ENCODE measurements at regions not wholly inside any gene's neighbourhood (a gene's known extent, or its start where the extent isn't known, plus 50 kb on each side); places are given as distances from the start of the nearest gene placed in this dataset.
"Not testable (repeated sequence)": the region's sequence is repeated elsewhere in the genome, so short reads cannot be mapped to it uniquely, and the experiment has no call there.

GRCh38 chrY:18689420-18689819 is 84.1 kb downstream of the HSFY2 start:
- H3K9ac ChIP-seq (ENCODE audit: low read length in 3 of 3); H3K27me3 ChIP-seq (ENCODE audit: control insufficient read depth, insufficient read depth, low read length); H3K27ac ChIP-seq (ENCODE audit: low read depth in 2 of 2, low read length in 2 of 2); H3K4me3 ChIP-seq (ENCODE audit: low read length in 3 of 3); DNase-seq; H3K4me1 ChIP-seq (ENCODE audit: control insufficient read depth in 2 of 3, insufficient read depth in 2 of 3, low read depth in 1 of 3, low read length in 3 of 3); intact Hi-C loops (cut with DNase I); FAIRE-seq; H3K36me3 ChIP-seq (ENCODE audit: control insufficient read depth in 2 of 3, insufficient read depth in 3 of 3, low read length in 3 of 3); H3K9me3 ChIP-seq (ENCODE audit: control insufficient read depth in 2 of 3, insufficient read depth in 1 of 3, low read length in 3 of 3): not testable (repeated sequence)

GRCh38 chrY:18689890-18690593 is 83.5 kb downstream of the HSFY2 start:
- FAIRE-seq; H3K4me3 ChIP-seq (ENCODE audit: low read length in 3 of 3); DNase-seq; H3K9me3 ChIP-seq (ENCODE audit: control insufficient read depth in 2 of 3, insufficient read depth in 1 of 3, low read length in 3 of 3); H3K27ac ChIP-seq (ENCODE audit: low read depth in 2 of 2, low read length in 2 of 2); H3K9ac ChIP-seq (ENCODE audit: low read length in 3 of 3); H3K27me3 ChIP-seq (ENCODE audit: control insufficient read depth, insufficient read depth, low read length); intact Hi-C loops (cut with DNase I); H3K4me1 ChIP-seq (ENCODE audit: control insufficient read depth in 2 of 3, insufficient read depth in 2 of 3, low read depth in 1 of 3, low read length in 3 of 3); H3K36me3 ChIP-seq (ENCODE audit: control insufficient read depth in 2 of 3, insufficient read depth in 3 of 3, low read length in 3 of 3): not testable (repeated sequence)

- H3K36me3 ChIP-seq (ENCODE audit: control insufficient read depth in 2 of 3, insufficient read depth in 3 of 3, low read length in 3 of 3); H3K27me3 ChIP-seq (ENCODE audit: control insufficient read depth, insufficient read depth, low read length); DNase-seq; H3K9me3 ChIP-seq (ENCODE audit: control insufficient read depth in 2 of 3, insufficient read depth in 1 of 3, low read length in 3 of 3); H3K27ac ChIP-seq (ENCODE audit: low read depth in 2 of 2, low read length in 2 of 2); FAIRE-seq; H3K9ac ChIP-seq (ENCODE audit: low read length in 3 of 3); H3K4me1 ChIP-seq (ENCODE audit: control insufficient read depth in 2 of 3, insufficient read depth in 2 of 3, low read depth in 1 of 3, low read length in 3 of 3); H3K4me3 ChIP-seq (ENCODE audit: low read length in 3 of 3); intact Hi-C loops (cut with DNase I): not testable (repeated sequence)
Measured at GRCh38 chrY:18696788-18697187, 76.7 kb downstream of the HSFY2 start.

DNA sequence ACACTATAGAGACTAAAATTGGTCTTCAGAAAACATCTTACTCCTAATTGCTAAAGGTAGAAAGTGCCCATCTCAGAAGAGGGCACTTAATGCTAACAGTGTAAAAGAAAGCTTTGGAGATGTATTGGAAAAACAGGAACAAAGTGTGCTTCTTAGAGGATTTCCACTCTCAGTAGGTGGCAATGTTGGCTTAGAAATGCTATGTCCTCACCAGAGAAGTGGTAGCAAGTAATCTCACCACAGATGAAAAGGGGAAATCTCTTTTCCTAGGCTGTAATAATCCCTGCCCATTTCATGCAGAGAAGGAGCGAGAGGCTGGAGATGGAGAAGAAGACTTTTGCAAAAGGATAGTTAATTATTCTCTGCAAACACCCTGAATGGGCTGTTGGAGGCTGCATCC is 69.3 kb downstream of the HSFY2 start:
- intact Hi-C loops (cut with DNase I); H3K9ac ChIP-seq (ENCODE audit: low read length in 3 of 3); H3K27me3 ChIP-seq (ENCODE audit: control insufficient read depth, insufficient read depth, low read length); H3K27ac ChIP-seq (ENCODE audit: low read depth in 2 of 2, low read length in 2 of 2); H3K36me3 ChIP-seq (ENCODE audit: control insufficient read depth in 2 of 3, insufficient read depth in 3 of 3, low read length in 3 of 3); DNase-seq; H3K4me3 ChIP-seq (ENCODE audit: low read length in 3 of 3); H3K4me1 ChIP-seq (ENCODE audit: control insufficient read depth in 2 of 3, insufficient read depth in 2 of 3, low read depth in 1 of 3, low read length in 3 of 3); FAIRE-seq; H3K9me3 ChIP-seq (ENCODE audit: control insufficient read depth in 2 of 3, insufficient read depth in 1 of 3, low read length in 3 of 3): not testable (repeated sequence)

DNA sequence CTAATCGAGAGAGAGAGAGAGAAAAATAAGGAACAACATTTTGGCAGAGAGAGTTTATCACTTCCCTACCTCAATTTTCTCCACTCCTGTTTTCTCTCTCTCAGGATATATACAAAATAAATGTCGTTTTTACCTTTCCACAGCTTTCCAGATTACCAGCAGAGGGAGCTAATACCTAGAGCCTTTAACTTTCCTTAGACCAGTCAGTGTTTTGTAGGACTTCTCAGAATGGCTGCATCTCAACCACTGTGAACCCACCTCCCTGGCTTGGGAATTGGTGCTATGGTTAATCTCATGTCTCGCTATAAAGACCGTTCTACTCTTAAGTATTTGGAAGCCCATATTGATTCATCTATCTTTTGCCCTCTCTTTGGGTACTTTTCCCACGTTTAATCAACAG is 61.8 kb downstream of the HSFY2 start:
- H3K27me3 ChIP-seq (ENCODE audit: control insufficient read depth, insufficient read depth, low read length); H3K9ac ChIP-seq (ENCODE audit: low read length in 3 of 3); H3K36me3 ChIP-seq (ENCODE audit: control insufficient read depth in 2 of 3, insufficient read depth in 3 of 3, low read length in 3 of 3); H3K4me3 ChIP-seq (ENCODE audit: low read length in 3 of 3); H3K4me1 ChIP-seq (ENCODE audit: control insufficient read depth in 2 of 3, insufficient read depth in 2 of 3, low read depth in 1 of 3, low read length in 3 of 3); intact Hi-C loops (cut with DNase I); H3K9me3 ChIP-seq (ENCODE audit: control insufficient read depth in 2 of 3, insufficient read depth in 1 of 3, low read length in 3 of 3); DNase-seq; H3K27ac ChIP-seq (ENCODE audit: low read depth in 2 of 2, low read length in 2 of 2); FAIRE-seq: not testable (repeated sequence)

DNA sequence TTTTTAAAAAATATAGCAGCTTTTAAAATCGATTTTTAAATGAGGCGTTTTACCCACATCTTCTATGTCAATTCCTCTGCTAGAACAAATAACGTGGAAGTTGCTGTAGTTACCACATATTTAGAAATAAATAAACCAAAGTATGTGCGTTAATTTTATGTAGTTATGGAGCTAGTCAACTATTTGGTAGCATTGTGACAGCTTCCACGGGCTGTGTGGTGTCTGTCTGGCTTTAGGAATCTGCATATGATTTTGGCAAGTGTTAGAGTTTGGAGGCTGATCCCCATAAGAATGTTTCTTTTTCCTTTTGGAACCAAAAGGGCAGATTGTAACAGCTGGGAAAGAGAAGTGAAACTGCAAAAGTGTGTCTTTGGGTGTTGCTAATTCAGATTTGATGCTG is 59.8 kb downstream of the HSFY2 start:
- intact Hi-C loops (cut with DNase I) = not testable (repeated sequence)

GRCh38 chrY:18718714-18719113 is 54.8 kb downstream of the HSFY2 start:
- FAIRE-seq; DNase-seq; H3K27me3 ChIP-seq (ENCODE audit: control insufficient read depth, insufficient read depth, low read length); H3K4me1 ChIP-seq (ENCODE audit: control insufficient read depth in 2 of 3, insufficient read depth in 2 of 3, low read depth in 1 of 3, low read length in 3 of 3); H3K27ac ChIP-seq (ENCODE audit: low read depth in 2 of 2, low read length in 2 of 2); H3K9me3 ChIP-seq (ENCODE audit: control insufficient read depth in 2 of 3, insufficient read depth in 1 of 3, low read length in 3 of 3); intact Hi-C loops (cut with DNase I); H3K36me3 ChIP-seq (ENCODE audit: control insufficient read depth in 2 of 3, insufficient read depth in 3 of 3, low read length in 3 of 3); H3K4me3 ChIP-seq (ENCODE audit: low read length in 3 of 3); H3K9ac ChIP-seq (ENCODE audit: low read length in 3 of 3): not testable (repeated sequence)

More for the DNA sequence above, 59.8 kb downstream of the HSFY2 start:
- not testable (repeated sequence) for FAIRE-seq; H3K4me3 ChIP-seq (ENCODE audit: low read length in 3 of 3); H3K9ac ChIP-seq (ENCODE audit: low read length in 3 of 3); H3K4me1 ChIP-seq (ENCODE audit: control insufficient read depth in 2 of 3, insufficient read depth in 2 of 3, low read depth in 1 of 3, low read length in 3 of 3); DNase-seq; H3K27ac ChIP-seq (ENCODE audit: low read depth in 2 of 2, low read length in 2 of 2); H3K27me3 ChIP-seq (ENCODE audit: control insufficient read depth, insufficient read depth, low read length); H3K9me3 ChIP-seq (ENCODE audit: control insufficient read depth in 2 of 3, insufficient read depth in 1 of 3, low read length in 3 of 3); H3K36me3 ChIP-seq (ENCODE audit: control insufficient read depth in 2 of 3, insufficient read depth in 3 of 3, low read length in 3 of 3)

DNA sequence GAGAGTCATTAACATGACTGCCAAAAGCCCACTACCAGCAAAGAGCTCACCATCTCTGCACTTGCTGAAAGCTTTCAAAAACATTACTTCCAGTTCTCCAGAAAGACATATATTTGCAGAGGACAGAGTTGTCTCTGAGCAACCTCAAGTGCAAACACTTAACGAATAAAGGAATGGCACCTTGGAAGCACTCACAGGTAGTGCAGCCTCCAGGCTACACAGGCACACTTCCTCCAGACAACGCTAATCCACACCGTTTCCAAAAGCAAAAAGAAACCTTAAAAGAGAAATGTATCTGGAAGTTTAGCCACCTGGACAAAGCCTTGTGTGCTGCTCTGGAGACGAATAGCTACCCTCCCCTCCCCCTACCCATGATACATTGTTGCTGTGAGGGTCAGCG is 53.1 kb downstream of the HSFY2 start:
- H3K36me3 ChIP-seq (ENCODE audit: control insufficient read depth in 2 of 3, insufficient read depth in 3 of 3, low read length in 3 of 3); H3K9me3 ChIP-seq (ENCODE audit: control insufficient read depth in 2 of 3, insufficient read depth in 1 of 3, low read length in 3 of 3); DNase-seq; FAIRE-seq; H3K9ac ChIP-seq (ENCODE audit: low read length in 3 of 3); intact Hi-C loops (cut with DNase I); H3K4me1 ChIP-seq (ENCODE audit: control insufficient read depth in 2 of 3, insufficient read depth in 2 of 3, low read depth in 1 of 3, low read length in 3 of 3); H3K4me3 ChIP-seq (ENCODE audit: low read length in 3 of 3); H3K27ac ChIP-seq (ENCODE audit: low read depth in 2 of 2, low read length in 2 of 2); H3K27me3 ChIP-seq (ENCODE audit: control insufficient read depth, insufficient read depth, low read length): not testable (repeated sequence)

Measured in kidney (tissue), 10 donors.